HFFc6 (cell line): ENCODE measurements at regions not wholly inside any gene's neighbourhood (a gene's known extent, or its start where the extent isn't known, plus 50 kb on each side); places are given as distances from the start of the nearest gene placed in this dataset.

Experiments
- DNase-seq: peaks from one replicate; pipeline ENCODE4 v3.0.0-alpha.2; 2018
- H3K27ac Mint-ChIP-seq: 2 replicates; pipeline ENCODE4 v1.8.0; 2020; ENCODE audit warnings: mild to moderate bottlenecking, mixed read lengths
- H3K27me3 Mint-ChIP-seq: 2 replicates; pipeline ENCODE4 v1.8.0; 2021; ENCODE audit warnings: mild to moderate bottlenecking, moderate library complexity, mixed read lengths; ENCODE audit not compliant: insufficient read depth
- H3K36me3 Mint-ChIP-seq: 2 replicates; pipeline ENCODE4 v1.8.0; 2021; ENCODE audit warnings: low read depth, mixed read lengths
- H3K4me1 Mint-ChIP-seq: 2 replicates; pipeline ENCODE4 v1.8.0; 2020; ENCODE audit warnings: low read depth, mixed read lengths
- H3K4me3 Mint-ChIP-seq: 2 replicates; pipeline ENCODE4 v1.8.0; 2020; ENCODE audit warnings: mild to moderate bottlenecking, moderate library complexity, mixed read lengths
- H3K9me3 Mint-ChIP-seq: 2 replicates; pipeline ENCODE4 v1.8.0; 2020; ENCODE audit warnings: mild to moderate bottlenecking, mixed read lengths
- TF ChIP-seq, protein P1 (sequence below): fragments of 200-600 bp; sonication (generic); IDR thresholded peaks from 2 replicates; pipeline ENCODE4 v1.5.0; 2021; ENCODE audit warnings: antibody characterized with exemption, mild to moderate bottlenecking

DNA sequence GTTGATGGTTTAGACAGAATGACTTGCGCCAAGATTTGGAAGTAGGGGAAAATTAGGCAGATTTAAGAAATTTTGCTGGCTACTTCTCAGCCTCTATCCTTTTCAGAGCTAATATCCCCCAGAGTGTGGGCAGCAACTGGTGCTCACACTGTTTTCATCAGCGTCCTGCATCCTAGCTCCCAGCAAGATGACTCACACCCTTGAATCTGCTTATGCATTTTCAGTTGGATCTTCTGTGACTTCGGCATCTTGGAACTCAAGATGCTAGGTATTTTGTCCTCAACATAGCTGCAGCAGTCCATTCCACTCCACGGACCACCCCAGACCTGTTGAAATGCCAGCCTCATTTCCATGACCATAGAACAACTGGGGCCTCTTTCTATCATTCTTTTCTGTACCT is 336.1 kb upstream of the NR2F2 start:
- Mint-ChIP-seq H3K9me3 (no peaks in the 10 kb centered on the region), H3K4me1 (no peaks in the 10 kb centered on the region; the same call in 1 of the 2 replicates), H3K36me3 (no peaks in the 10 kb centered on the region), H3K27me3 (peaks cover 2% of the 10 kb centered on the region; the same call in 1 of the 2 replicates), H3K27ac (no peak overlapping the region), H3K4me3 (no peak overlapping the region)
- TF ChIP-seq, protein P1, sequence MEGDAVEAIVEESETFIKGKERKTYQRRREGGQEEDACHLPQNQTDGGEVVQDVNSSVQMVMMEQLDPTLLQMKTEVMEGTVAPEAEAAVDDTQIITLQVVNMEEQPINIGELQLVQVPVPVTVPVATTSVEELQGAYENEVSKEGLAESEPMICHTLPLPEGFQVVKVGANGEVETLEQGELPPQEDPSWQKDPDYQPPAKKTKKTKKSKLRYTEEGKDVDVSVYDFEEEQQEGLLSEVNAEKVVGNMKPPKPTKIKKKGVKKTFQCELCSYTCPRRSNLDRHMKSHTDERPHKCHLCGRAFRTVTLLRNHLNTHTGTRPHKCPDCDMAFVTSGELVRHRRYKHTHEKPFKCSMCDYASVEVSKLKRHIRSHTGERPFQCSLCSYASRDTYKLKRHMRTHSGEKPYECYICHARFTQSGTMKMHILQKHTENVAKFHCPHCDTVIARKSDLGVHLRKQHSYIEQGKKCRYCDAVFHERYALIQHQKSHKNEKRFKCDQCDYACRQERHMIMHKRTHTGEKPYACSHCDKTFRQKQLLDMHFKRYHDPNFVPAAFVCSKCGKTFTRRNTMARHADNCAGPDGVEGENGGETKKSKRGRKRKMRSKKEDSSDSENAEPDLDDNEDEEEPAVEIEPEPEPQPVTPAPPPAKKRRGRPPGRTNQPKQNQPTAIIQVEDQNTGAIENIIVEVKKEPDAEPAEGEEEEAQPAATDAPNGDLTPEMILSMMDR = no peak
- peak; percentile 25 for DNase-seq

DNA sequence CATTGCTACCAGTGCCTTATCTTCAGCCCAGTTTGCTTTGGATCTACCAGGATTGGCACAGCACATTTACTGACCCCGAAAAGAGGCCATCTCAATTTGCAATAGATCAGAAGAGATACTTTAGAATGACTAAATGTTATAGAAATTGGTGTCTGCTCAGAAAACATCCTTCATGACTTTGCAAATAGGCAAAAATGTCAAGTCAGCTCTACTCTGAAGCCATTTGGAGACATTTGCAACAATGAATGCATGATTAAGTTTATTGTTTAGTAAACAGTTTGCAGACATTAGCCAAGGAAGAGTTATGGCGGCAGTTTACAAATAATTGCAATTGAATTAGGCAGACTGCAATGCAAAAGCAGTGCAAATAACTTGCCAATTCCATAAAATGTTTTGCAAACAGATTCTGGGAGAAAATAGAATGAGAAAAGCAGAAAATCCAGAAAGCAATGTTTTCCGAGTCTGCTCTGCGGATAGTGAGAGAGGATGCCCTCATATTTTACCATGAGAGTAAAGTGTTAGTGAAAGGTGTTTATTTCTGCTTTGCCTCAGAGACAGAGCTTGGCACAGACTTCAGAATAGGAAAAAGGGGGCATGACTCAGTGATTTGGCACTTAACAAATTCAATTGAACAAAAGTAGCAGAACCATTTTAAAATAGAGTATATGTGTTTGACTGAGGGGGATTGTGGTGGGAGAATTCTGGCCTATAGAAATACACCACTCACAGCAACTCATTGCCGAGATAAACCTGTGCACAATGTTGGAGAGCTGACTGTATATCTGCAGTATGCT is 334.9 kb upstream of the NR2F2 start:
- no peaks in the 10 kb centered on the region for H3K36me3 Mint-ChIP-seq
- H3K9me3 Mint-ChIP-seq = no peaks in the 10 kb centered on the region
- H3K27me3 Mint-ChIP-seq = no peaks in the 10 kb centered on the region
- H3K4me3 Mint-ChIP-seq = no peak overlapping the region
- H3K27ac Mint-ChIP-seq = no peak overlapping the region
- TF ChIP-seq, protein P1 = no peak
- H3K4me1 Mint-ChIP-seq = no peaks in the 10 kb centered on the region; the same call in 1 of the 2 replicates
- DNase-seq = no peak

DNA sequence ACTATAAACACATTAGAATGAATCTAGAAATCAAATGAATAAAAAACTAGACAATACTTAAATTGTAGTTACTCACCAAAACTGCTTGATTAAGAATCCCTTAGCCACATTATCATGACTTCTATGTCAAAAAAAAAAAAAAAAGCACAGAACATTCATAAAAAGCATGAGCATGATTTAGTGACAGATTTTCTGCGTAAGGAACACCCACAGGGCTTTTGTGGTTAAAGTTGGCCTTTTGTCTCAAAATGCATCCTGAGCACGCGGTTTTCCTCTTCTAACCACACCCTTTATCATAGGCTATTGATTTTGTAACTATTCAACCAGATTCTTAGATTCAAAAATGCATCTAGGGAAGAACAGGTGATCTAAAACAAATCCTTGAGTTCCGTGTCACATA is 334.0 kb upstream of the NR2F2 start:
- H3K4me3 Mint-ChIP-seq = no peak overlapping the region
- no peak for DNase-seq

DNA sequence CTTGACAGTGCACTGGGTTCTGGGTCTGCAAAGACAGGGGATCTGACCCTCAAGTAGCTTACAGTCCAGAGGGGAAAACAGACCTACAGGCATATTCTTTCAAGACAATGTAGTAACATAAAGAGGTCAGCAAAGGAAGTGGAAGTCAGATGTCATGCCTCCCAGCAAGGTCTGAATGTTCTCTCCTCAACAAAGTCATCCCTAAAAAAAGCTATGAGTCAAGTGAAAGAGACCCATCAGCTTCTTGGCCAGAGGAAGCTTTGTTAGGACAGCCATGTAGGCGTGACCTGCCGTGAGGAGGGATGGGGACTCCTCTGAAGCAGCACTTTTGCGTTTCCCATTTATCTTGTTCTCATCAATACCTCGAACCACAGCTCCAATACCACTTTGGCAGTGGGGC is 331.6 kb upstream of the NR2F2 start:
- Mint-ChIP-seq H3K27me3 (no peaks in the 10 kb centered on the region), H3K4me1 (no peaks in the 10 kb centered on the region; the same call in 1 of the 2 replicates), H3K9me3 (no peaks in the 10 kb centered on the region), H3K27ac (no peak overlapping the region), H3K36me3 (no peaks in the 10 kb centered on the region), H3K4me3 (no peak overlapping the region)
- DNase-seq = no peak
- TF ChIP-seq, protein P1 = no peak

More for the DNA sequence above, 334.0 kb upstream of the NR2F2 start:
- TF ChIP-seq, protein P1 = no peak
- H3K9me3 Mint-ChIP-seq = no peaks in the 10 kb centered on the region
- no peaks in the 10 kb centered on the region for H3K36me3 Mint-ChIP-seq
- H3K4me1 Mint-ChIP-seq = no peaks in the 10 kb centered on the region; the same call in 1 of the 2 replicates
- no peak overlapping the region for H3K27ac Mint-ChIP-seq
- no peaks in the 10 kb centered on the region for H3K27me3 Mint-ChIP-seq

DNA sequence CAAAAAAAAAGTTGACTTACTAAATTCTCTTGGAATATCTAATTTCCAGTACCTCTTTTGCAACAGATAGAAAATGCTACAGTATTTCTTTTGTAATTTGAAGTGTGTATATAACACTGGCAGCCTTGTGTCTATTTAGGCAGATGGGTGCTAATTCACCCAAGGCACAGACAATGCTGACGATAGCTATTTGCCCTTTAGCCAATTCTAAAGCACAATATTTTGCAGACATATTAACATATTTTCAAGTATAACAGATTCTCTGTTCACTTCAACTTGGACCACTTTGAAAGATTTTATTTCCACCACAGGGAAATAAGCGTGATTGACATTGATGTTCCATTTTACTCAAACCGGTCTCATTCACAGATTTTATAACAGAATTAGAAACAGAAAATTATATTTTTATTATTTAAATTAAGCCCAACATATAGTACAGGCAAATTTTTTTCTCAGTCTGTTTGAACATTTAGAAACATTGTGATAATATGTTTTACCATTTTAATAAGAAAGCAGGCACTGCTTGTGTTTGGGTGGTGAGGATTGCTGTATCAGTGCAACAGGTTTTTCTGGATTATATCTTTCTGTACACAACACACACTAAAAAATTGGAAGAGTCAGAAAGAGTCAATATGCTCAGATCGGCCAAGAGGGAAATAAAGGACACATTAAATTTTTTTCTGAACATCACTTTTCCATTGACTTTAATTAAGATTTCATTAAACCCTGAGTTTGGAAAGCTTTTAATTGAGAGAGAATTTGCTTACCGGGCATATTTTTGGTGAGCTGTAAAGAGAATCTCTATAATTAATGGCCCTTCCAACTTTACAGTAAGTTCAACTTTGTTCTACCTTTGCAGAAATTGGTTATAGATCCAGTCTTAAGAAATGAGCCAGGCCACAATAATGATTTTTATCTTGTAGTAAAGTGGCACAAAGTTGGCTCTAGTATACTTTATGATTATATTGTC is 327.3 kb upstream of the NR2F2 start:
- TF ChIP-seq, protein P1 = no peak
- no peak for DNase-seq
- Mint-ChIP-seq H3K27ac (no peak overlapping the region), H3K27me3 (peaks cover 2% of the 10 kb centered on the region; the same call in 1 of the 2 replicates), H3K4me1 (no peaks in the 10 kb centered on the region), H3K9me3 (no peaks in the 10 kb centered on the region), H3K4me3 (no peak overlapping the region), H3K36me3 (no peaks in the 10 kb centered on the region)
